Gastroesophageal sphincter (tissue), 3 donors: ENCODE measurements at regions not wholly inside any gene's neighbourhood (a gene's known extent, or its start where the extent isn't known, plus 50 kb on each side); places are given as distances from the start of the nearest gene placed in this dataset.

Experiments used
- EP300 ChIP-seq: sonication (generic); formaldehyde crosslinking; IDR thresholded peaks from one replicate; pipeline ENCODE4 v1.6.1; 2017; ENCODE audit warnings: antibody characterized with exemption, mild to moderate bottlenecking
- POLR2A ChIP-seq, 2 donors: fragments of 450-650 bp; IDR thresholded peaks; one replicate each; pipeline ENCODE4 v1.6.1; 2017; ENCODE audit warnings: antibody characterized with exemption in 2 of 2, mild to moderate bottlenecking in 2 of 2, moderate library complexity in 1 of 2
- POLR2AphosphoS5 ChIP-seq: sonication (generic); formaldehyde crosslinking; IDR thresholded peaks from one replicate; pipeline ENCODE4 v1.6.1; 2017; ENCODE audit warnings: antibody characterized with exemption
- TF ChIP-seq, protein P1 (sequence below), 4 experiments: fragments of 200-600 bp in 2 of 4; fragments of 450-650 bp in 2 of 4; sonication (generic) in 1 of 4; IDR thresholded peaks; one replicate each; pipeline ENCODE4 v1.5.1; 2017 to 2019; ENCODE audit warnings: antibody characterized with exemption in 4 of 4, mild to moderate bottlenecking in 2 of 4, moderate library complexity in 2 of 4

DNA sequence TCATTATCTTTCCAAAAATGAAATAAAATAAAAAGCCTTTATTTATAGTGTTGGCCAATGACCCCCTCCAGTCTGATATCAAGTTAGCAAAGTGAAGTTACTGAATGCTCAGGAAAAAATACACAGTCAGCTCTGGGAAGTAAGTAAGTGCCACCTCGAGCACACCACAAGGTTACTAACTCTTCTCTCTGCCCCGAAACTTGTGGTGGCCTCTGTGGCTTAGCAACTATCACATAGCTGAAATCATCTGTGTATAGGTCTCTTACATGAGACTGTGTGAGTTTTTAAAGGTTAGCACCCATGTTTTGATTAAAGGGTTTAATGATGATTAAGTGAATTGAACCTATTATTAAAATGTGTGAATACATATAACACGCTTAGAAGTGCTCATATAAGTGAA is 161.4 kb upstream of the KLF4 start:
- TF ChIP-seq EP300 = no peak
- no peak for TF ChIP-seq POLR2A (IDR thresholded peaks at IDR 0.05)
- TF ChIP-seq, protein P1, sequence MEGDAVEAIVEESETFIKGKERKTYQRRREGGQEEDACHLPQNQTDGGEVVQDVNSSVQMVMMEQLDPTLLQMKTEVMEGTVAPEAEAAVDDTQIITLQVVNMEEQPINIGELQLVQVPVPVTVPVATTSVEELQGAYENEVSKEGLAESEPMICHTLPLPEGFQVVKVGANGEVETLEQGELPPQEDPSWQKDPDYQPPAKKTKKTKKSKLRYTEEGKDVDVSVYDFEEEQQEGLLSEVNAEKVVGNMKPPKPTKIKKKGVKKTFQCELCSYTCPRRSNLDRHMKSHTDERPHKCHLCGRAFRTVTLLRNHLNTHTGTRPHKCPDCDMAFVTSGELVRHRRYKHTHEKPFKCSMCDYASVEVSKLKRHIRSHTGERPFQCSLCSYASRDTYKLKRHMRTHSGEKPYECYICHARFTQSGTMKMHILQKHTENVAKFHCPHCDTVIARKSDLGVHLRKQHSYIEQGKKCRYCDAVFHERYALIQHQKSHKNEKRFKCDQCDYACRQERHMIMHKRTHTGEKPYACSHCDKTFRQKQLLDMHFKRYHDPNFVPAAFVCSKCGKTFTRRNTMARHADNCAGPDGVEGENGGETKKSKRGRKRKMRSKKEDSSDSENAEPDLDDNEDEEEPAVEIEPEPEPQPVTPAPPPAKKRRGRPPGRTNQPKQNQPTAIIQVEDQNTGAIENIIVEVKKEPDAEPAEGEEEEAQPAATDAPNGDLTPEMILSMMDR (IDR thresholded peaks at IDR 0.05) = no peak
- no peak for TF ChIP-seq POLR2AphosphoS5
